A172 (cell line): ENCODE measurements at regions not wholly inside any gene's neighbourhood (a gene's known extent, or its start where the extent isn't known, plus 50 kb on each side); places are given as distances from the start of the nearest gene placed in this dataset.

ENCODE experiments used
- DNase-seq: peaks from one replicate; pipeline ENCODE4 v3.0.0-alpha.2; 2015; ENCODE audit warnings: low spot score

GRCh38 chr12:105986779-105987684 is 151.7 kb downstream of the NUAK1 start:
- DNase-seq, result peak; percentile 22

GRCh38 chr12:105987685-105988035 is 151.1 kb downstream of the NUAK1 start:
- no peak for DNase-seq

GRCh38 chr12:105992849-105993740 is 145.7 kb downstream of the NUAK1 start:
- no peak for DNase-seq

DNA sequence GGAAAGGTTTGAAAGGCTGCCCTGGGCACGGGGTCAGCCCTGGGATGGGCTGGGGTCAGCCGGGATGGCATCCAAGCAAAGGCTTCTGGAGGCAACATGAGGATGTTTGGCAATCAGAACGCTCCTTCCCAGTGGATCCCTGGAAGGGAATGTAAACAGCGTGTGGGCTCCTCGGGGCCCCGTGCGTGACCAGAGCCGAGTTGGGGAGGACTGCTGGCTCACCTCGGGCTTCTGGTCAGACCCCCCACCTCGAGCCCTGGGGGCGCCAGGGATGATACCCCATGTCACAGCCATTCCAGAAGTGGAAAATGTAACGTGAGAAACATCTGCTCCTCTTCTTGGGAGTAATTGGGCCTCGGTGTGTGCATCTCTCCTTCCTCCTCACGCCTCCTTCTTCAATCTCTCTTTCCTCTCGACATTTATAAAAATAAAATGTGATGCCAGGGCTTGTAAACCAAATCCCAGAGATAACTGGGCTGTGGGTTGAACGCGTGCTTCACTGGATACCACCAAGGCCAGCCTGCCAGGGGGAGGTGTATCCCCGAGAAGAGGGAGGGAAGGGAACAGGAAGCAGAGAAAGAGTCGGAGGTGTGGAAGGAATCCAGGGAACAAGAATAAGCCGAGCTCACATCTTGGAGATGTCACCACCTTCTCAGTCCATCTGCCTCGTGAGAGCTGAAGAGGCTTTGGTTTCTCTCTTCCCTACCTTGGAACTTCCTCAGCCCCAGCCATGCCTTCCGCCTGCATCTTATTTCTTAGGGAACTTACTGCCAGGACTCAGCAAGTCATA is 144.8 kb downstream of the NUAK1 start:
- no peak for DNase-seq

GRCh38 chr12:105995961-105996431 is 142.8 kb downstream of the NUAK1 start:
- DNase-seq, result no peak

DNA sequence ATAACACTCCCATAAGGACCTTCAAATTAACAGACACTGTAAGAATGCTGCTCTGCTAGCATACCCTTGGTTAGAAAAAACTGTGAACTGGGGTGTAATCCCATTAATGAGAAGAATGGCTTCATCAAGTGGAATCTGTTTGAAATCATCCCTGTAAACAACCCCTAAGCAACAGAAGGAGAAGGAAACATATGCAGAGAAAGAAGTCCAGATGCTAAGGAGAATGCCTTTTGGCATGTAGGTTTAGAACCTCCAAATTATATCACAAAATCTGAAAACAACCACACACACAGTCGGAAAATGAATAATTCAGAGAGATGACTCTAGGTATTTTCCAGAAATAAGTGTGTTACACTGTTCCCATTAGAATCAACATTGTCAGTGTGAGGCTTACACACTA is 140.2 kb downstream of the NUAK1 start:
- no peak for DNase-seq

- DNase-seq, result no peak
Measured at GRCh38 chr12:106000382-106001104, 138.2 kb downstream of the NUAK1 start.

DNA sequence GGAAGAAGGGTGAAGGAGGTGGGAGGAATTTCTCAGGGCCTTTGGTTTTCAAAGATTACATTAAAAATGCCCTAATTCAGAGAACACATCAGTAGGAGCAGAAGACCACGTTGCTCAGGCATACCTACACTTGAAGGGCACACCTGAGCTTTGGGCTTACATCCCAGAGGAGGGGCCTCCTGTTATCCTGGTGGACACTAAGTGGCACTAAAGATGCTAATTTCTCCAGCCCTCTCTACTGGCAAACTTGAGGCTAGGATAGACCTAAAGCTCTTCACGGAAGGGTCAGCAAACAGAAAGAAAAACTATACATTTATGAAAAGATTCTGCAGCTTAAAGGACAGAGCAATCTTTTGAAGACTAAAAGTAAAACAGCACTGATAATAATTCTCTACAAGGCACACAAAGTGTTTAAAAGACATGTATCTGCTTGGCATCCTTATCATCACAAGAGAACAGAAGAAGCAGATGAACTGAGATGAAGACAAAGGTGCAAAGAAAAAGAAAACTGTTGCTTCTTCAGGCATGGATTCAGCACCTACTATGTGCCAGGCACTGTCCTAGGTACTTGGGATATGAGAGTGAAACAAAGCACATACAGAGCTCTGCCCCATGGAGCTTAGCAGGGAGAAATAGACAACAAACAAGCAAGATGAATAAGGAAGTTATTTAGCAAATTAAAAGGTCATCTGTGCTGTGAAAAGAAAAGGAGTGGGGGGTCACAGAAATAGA is 137.5 kb downstream of the NUAK1 start:
- no peak for DNase-seq

DNA sequence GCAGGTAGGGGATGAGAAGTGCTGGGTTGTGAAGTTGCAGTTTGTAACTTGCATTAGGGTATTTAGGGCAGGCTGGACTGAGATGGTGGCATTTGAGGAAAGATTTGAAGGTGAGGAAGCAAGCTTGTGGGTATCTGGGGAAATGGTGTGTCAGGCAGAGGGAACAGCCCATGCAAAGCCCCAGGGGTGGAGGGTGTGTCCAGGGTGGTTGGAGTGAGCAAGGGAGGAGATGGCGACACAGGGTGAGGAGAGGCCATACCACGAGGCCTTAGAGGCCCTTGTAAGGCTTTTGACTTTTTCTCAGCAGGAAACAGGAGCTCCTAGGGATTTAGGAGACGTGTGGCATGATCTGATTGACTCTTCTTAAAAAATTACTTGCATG is 136.9 kb downstream of the NUAK1 start:
- DNase-seq, result no peak

DNA sequence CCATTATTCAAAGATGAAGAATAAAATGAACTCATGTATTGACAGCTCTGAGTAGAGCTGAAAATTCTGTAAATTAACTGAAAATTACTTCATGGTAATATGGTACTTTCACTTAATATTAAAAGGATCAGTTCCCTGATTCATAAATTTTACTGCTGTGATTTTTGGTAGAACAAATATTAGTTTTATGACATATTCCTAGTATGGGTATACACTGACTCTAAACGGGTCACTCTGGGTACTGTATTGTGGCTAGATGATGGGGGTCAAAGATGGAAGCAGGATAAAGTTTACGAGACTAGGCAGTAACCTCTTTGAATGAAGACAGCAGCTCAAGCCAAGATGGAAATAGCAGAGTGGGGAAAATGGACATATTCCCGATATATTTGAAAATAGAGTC is 135.5 kb downstream of the NUAK1 start:
- DNase-seq, result no peak

DNA sequence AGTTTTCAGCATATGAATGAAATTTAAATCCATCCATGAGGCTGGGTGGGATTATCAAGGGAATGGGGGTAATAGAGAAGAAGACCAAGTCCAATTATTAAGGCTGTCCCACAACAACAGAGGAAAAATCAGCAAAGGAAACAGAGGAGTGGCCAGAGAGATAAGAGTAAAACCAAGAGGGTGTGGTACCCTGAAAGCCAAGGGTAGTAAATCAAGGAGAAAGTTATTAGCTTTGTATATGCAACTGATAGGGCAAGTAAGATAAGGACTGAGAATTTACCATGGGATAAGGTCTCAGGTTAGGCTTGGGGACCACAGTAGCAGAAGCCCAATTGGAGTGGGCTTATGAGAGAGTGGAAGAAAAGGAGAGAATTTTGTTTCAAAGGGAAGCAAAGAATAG is 134.5 kb downstream of the NUAK1 start:
- DNase-seq, result no peak

GRCh38 chr12:106006382-106006781 is 132.4 kb downstream of the NUAK1 start:
- no peak for DNase-seq

DNA sequence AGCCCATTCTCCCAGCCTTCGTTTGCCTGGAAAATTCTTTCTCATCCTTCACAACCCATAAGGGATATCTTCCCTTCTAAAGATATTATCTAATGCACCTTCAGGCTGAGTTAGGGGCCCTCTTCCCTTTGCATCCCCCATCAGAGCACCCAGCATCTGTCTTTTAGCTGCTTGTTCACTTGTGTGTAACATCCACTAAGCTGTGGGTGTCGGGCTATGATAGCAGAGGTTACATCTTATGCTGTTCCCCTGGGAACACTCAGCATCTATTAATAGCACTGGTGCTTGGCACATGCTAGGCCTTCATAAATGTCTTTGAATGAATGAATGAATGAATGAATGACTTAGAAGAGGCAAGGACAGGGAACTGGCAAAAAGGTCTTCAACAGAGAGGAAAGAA is 131.8 kb downstream of the NUAK1 start:
- no peak for DNase-seq

- DNase-seq, result no peak
Measured at GRCh38 chr12:106010741-106011140, 128.0 kb downstream of the NUAK1 start.
